Neural cell (in vitro differentiated cells): ENCODE measurements at regions not wholly inside any gene's neighbourhood (a gene's known extent, or its start where the extent isn't known, plus 50 kb on each side); places are given as distances from the start of the nearest gene placed in this dataset.

Experiments used
- H2AFZ ChIP-seq: fragments of 200-600, 300-800 bp; sonication (generic), shearing (Covaris generic); 2 replicates; pipeline ENCODE4 v1.6.0; 2014; ENCODE audit warnings: low read depth, mild to moderate bottlenecking, antibody characterized with exemption, low read length, moderate library complexity
- H3F3A ChIP-seq: fragments of 200-600 bp; shearing (Covaris generic); 2 replicates; pipeline ENCODE4 v1.6.1; 2016; ENCODE audit warnings: mild to moderate bottlenecking, moderate library complexity, mixed read lengths, antibody characterized with exemption, low read length; ENCODE audit not compliant: insufficient read depth, poor library complexity, severe bottlenecking
- H3K27ac ChIP-seq: fragments of 200-600, 300-800 bp; sonication (generic), shearing (Covaris generic); 2 replicates; pipeline ENCODE4 v1.5.1; 2014; ENCODE audit warnings: mild to moderate bottlenecking, low read length, moderate library complexity
- H3K27me3 ChIP-seq: fragments of 300-800, 200-600 bp; sonication (generic), shearing (Covaris generic); 2 replicates; pipeline ENCODE4 v1.6.0; 2014; ENCODE audit warnings: mild to moderate bottlenecking, low read depth, low read length, moderate library complexity; ENCODE audit not compliant: insufficient read depth
- H3K36me3 ChIP-seq: fragments of 300-800, 200-600 bp; sonication (generic), shearing (Covaris generic); 2 replicates; pipeline ENCODE4 v1.5.1; 2014; ENCODE audit warnings: mild to moderate bottlenecking, antibody characterized with exemption, low read length, moderate library complexity; ENCODE audit not compliant: insufficient read depth
- H3K4me2 ChIP-seq: fragments of 300-800, 200-600 bp; sonication (generic), shearing (Covaris generic); 2 replicates; pipeline ENCODE4 v1.6.0; 2014; ENCODE audit warnings: mild to moderate bottlenecking, low read length
- H3K4me3 ChIP-seq: fragments of 300-800, 200-600 bp; sonication (generic), shearing (Covaris generic); 2 replicates; pipeline ENCODE4 v1.5.1; 2014; ENCODE audit warnings: mild to moderate bottlenecking, low read length, moderate library complexity
- H3K79me2 ChIP-seq: fragments of 200-600 bp; shearing (Covaris generic); replicated peaks from 2 replicates; pipeline ENCODE4 v1.6.0; 2014; ENCODE audit warnings: mild to moderate bottlenecking, low read length, moderate library complexity; ENCODE audit not compliant: insufficient read depth
- H3K9ac ChIP-seq: fragments of 300-800, 200-600 bp; sonication (generic), shearing (Covaris generic); 2 replicates; pipeline ENCODE4 v1.6.1; 2016; ENCODE audit warnings: mild to moderate bottlenecking, low read length, mixed read lengths
- H3K9me2 ChIP-seq: fragments of 200-600 bp; shearing (Covaris generic); 2 replicates; pipeline ENCODE4 v1.6.1; 2016; ENCODE audit warnings: mild to moderate bottlenecking, low read length, mixed read lengths; ENCODE audit not compliant: insufficient read depth
- H3K9me3 ChIP-seq: fragments of 200-600, 300-800 bp; sonication (generic), shearing (Covaris generic); 2 replicates; pipeline ENCODE4 v1.6.1; 2016; ENCODE audit warnings: mild to moderate bottlenecking, mixed run types, low read length, moderate library complexity, mixed read lengths
- H4K20me1 ChIP-seq: fragments of 200-600 bp; shearing (Covaris generic); 2 replicates; pipeline ENCODE4 v1.6.1; 2016; ENCODE audit warnings: mild to moderate bottlenecking, mixed run types; ENCODE audit not compliant: insufficient read depth
- CTCF ChIP-seq: fragments of 450-650 bp; IDR thresholded peaks from 2 replicates; pipeline ENCODE4 v1.5.1; 2014; ENCODE audit warnings: antibody characterized with exemption, mild to moderate bottlenecking, moderate library complexity; ENCODE audit not compliant: poor library complexity, severe bottlenecking
- EP300 ChIP-seq: fragments of 450-650 bp; conservative IDR thresholded peaks from 2 replicates; pipeline ENCODE4 v1.6.1; 2014; ENCODE audit warnings: antibody characterized with exemption, mild to moderate bottlenecking, moderate library complexity; ENCODE audit not compliant: poor library complexity, severe bottlenecking
- EZH2 ChIP-seq: fragments of 200-600, 300-800 bp; shearing (Covaris generic), sonication (generic); IDR thresholded peaks from 2 replicates; pipeline ENCODE4 v1.6.1; 2014; ENCODE audit warnings: antibody characterized with exemption, low read length, borderline replicate concordance, mild to moderate bottlenecking; ENCODE audit not compliant: insufficient read depth, poor library complexity, severe bottlenecking
- MXI1 ChIP-seq: fragments of 450-650 bp; conservative IDR thresholded peaks from 2 replicates; pipeline ENCODE4 v1.6.1; 2014; ENCODE audit warnings: antibody characterized with exemption, mild to moderate bottlenecking; ENCODE audit not compliant: poor library complexity, severe bottlenecking
- POLR2AphosphoS5 ChIP-seq: IDR thresholded peaks from 2 replicates; pipeline ENCODE4 v1.6.1; 2012
- RAD21 ChIP-seq: fragments of 450-650 bp; conservative IDR thresholded peaks from 2 replicates; pipeline ENCODE4 v1.6.1; 2014; ENCODE audit warnings: antibody characterized with exemption, mild to moderate bottlenecking, moderate library complexity
- REST ChIP-seq: IDR thresholded peaks from 2 replicates; pipeline ENCODE4 v1.6.1; 2012; ENCODE audit warnings: borderline replicate concordance
- SMC3 ChIP-seq: fragments of 450-650 bp; conservative IDR thresholded peaks from 2 replicates; pipeline ENCODE4 v1.6.1; 2014; ENCODE audit warnings: antibody characterized with exemption, mild to moderate bottlenecking, moderate library complexity; ENCODE audit not compliant: poor library complexity
- TAF1 ChIP-seq: IDR thresholded peaks from 2 replicates; pipeline ENCODE4 v1.6.1; 2012; ENCODE audit warnings: low read depth

- Histone ChIP-seq H3K36me3 (no peaks in the 10 kb centered on the region), H3K9ac (no peak overlapping the region), H3K27me3 (no peaks in the 10 kb centered on the region), H3K9me3 (no peaks in the 10 kb centered on the region), H3F3A (no peaks in the 10 kb centered on the region), H2AFZ (no peak overlapping the region), H3K79me2 (no peaks in the 10 kb centered on the region), H3K27ac (no peak overlapping the region), H4K20me1 (no peaks in the 10 kb centered on the region), H3K4me3 (no peak overlapping the region), H3K4me2 (no peak overlapping the region), H3K9me2 (no peaks in the 10 kb centered on the region)
- no peak for TF ChIP-seq POLR2AphosphoS5
- TF ChIP-seq TAF1, result no peak
- TF ChIP-seq CTCF, result no peak
Measured at GRCh38 chr7:114759347-114760062, 162.4 kb upstream of the MDFIC start.

- Histone ChIP-seq H3K27ac (no peak overlapping the region), H3K27me3 (no peaks in the 10 kb centered on the region), H3K9me2 (no peaks in the 10 kb centered on the region), H3K4me2 (no peak overlapping the region), H3K36me3 (no peaks in the 10 kb centered on the region), H3K9me3 (no peaks in the 10 kb centered on the region), H3F3A (no peaks in the 10 kb centered on the region), H2AFZ (no peak overlapping the region), H4K20me1 (no peaks in the 10 kb centered on the region), H3K79me2 (no peaks in the 10 kb centered on the region), H3K4me3 (no peak overlapping the region), H3K9ac (no peak overlapping the region)
- no peak for TF ChIP-seq TAF1
- TF ChIP-seq CTCF, result no peak
- no peak for TF ChIP-seq RAD21
- no peak for TF ChIP-seq SMC3
- TF ChIP-seq EP300, result no peak
- no peak for TF ChIP-seq EZH2
- TF ChIP-seq MXI1, result no peak
- TF ChIP-seq POLR2AphosphoS5, result no peak
- no peak for TF ChIP-seq REST
Measured at GRCh38 chr7:114760477-114760876, 161.4 kb upstream of the MDFIC start.
